ENCODE measurements at regions not wholly inside any gene's neighbourhood (a gene's known extent, or its start where the extent isn't known, plus 50 kb on each side); places are given as distances from the start of the nearest gene placed in this dataset.

- H3K4me1 ChIP-seq (ENCODE audit: control insufficient read depth, low read depth, low read length): no peaks in the 10 kb centered on the region
- H3K36me3 ChIP-seq (ENCODE audit: control insufficient read depth, insufficient read depth, low read length): no peaks in the 10 kb centered on the region
- H3K23ac ChIP-seq (ENCODE audit: low read length): no peak overlapping the region
- no peak overlapping the region for H2AK5ac ChIP-seq (ENCODE audit: low read length)
- H4K8ac ChIP-seq (ENCODE audit: low read depth, low read length): no peak overlapping the region
- no peaks in the 10 kb centered on the region for H3K79me1 ChIP-seq (ENCODE audit: low read length)
- H3K27ac ChIP-seq (ENCODE audit: low read depth, low read length): no peak overlapping the region
- no peak for DNase-seq
- WGBS (ENCODE audit: extremely low coverage, insufficient coverage, low lambda C conversion rate): no CpG with 5 or more reads among the region's 7 CpGs
- no peak overlapping the region for H3K9ac ChIP-seq (ENCODE audit: low read length)
- H2BK120ac ChIP-seq (ENCODE audit: low read depth, low read length): no peak overlapping the region
- no peak overlapping the region for H3K56ac ChIP-seq (ENCODE audit: low read length)
- no peak overlapping the region for H2BK15ac ChIP-seq (replicated peaks; ENCODE audit: low read depth)
- H3K4ac ChIP-seq (ENCODE audit: low read depth, low read length): no peak overlapping the region
- H3K79me2 ChIP-seq (ENCODE audit: control insufficient read depth, insufficient read depth, low read length): no peaks in the 10 kb centered on the region
- no peak overlapping the region for H3K4me2 ChIP-seq (ENCODE audit: low read length)
- no peak overlapping the region for H4K5ac ChIP-seq (ENCODE audit: low read length)
- H3K4me3 ChIP-seq (ENCODE audit: low read length): no peak overlapping the region
- no peak overlapping the region for H3K18ac ChIP-seq (ENCODE audit: low read length)
- no peaks in the 10 kb centered on the region for H3K27me3 ChIP-seq (ENCODE audit: insufficient read depth, low read length, poor library complexity)
- H2BK5ac ChIP-seq (ENCODE audit: low read length): no peak overlapping the region
Observed at GRCh38 chr7:12805957-12806356, 118.5 kb downstream of the ARL4A start.

GRCh38 chr7:12809476-12809875, 122.0 kb downstream of the ARL4A start:
- H3K27ac ChIP-seq (ENCODE audit: low read depth, low read length): no peak overlapping the region
- no peak overlapping the region for H4K8ac ChIP-seq (ENCODE audit: low read depth, low read length)
- no peaks in the 10 kb centered on the region for H3K27me3 ChIP-seq (ENCODE audit: insufficient read depth, low read length, poor library complexity)
- H2AK5ac ChIP-seq (ENCODE audit: low read length): no peak overlapping the region
- no peak overlapping the region for H3K9ac ChIP-seq (ENCODE audit: low read length)
- H2BK15ac ChIP-seq (replicated peaks; ENCODE audit: low read depth): no peak overlapping the region
- no peak for DNase-seq
- no peak overlapping the region for H2BK5ac ChIP-seq (ENCODE audit: low read length)
- H3K18ac ChIP-seq (ENCODE audit: low read length): no peak overlapping the region
- H3K4me1 ChIP-seq (ENCODE audit: control insufficient read depth, low read depth, low read length): no peaks in the 10 kb centered on the region
- no peak overlapping the region for H4K5ac ChIP-seq (ENCODE audit: low read length)
- no peaks in the 10 kb centered on the region for H3K79me2 ChIP-seq (ENCODE audit: control insufficient read depth, insufficient read depth, low read length)
- no peaks in the 10 kb centered on the region for H3K36me3 ChIP-seq (ENCODE audit: control insufficient read depth, insufficient read depth, low read length)
- H2BK120ac ChIP-seq (ENCODE audit: low read depth, low read length): no peak overlapping the region
- H3K4ac ChIP-seq (ENCODE audit: low read depth, low read length): no peak overlapping the region
- no peak overlapping the region for H3K4me2 ChIP-seq (ENCODE audit: low read length)
- no peaks in the 10 kb centered on the region for H3K79me1 ChIP-seq (ENCODE audit: low read length)
- WGBS (ENCODE audit: extremely low coverage, insufficient coverage, low lambda C conversion rate): no CpG with 5 or more reads among the region's 5 CpGs
- H3K56ac ChIP-seq (ENCODE audit: low read length): no peak overlapping the region
- no peak overlapping the region for H3K4me3 ChIP-seq (ENCODE audit: low read length)
- H3K23ac ChIP-seq (ENCODE audit: low read length): no peak overlapping the region

GRCh38 chr7:12812111-12812510, 124.7 kb downstream of the ARL4A start:
- Histone ChIP-seq H4K5ac (ENCODE audit: low read length) (no peak overlapping the region), H3K79me2 (ENCODE audit: control insufficient read depth, insufficient read depth, low read length) (no peaks in the 10 kb centered on the region), H3K27ac (ENCODE audit: low read depth, low read length) (no peak overlapping the region), H3K9ac (ENCODE audit: low read length) (no peak overlapping the region), H2BK15ac (replicated peaks; ENCODE audit: low read depth) (no peak overlapping the region), H2AK5ac (ENCODE audit: low read length) (no peak overlapping the region), H3K23ac (ENCODE audit: low read length) (no peak overlapping the region), H3K36me3 (ENCODE audit: control insufficient read depth, insufficient read depth, low read length) (no peaks in the 10 kb centered on the region), H2BK5ac (ENCODE audit: low read length) (no peak overlapping the region), H3K56ac (ENCODE audit: low read length) (no peak overlapping the region), H3K18ac (ENCODE audit: low read length) (no peak overlapping the region), H3K79me1 (ENCODE audit: low read length) (no peaks in the 10 kb centered on the region), H3K4me3 (ENCODE audit: low read length) (no peak overlapping the region), H3K27me3 (ENCODE audit: insufficient read depth, low read length, poor library complexity) (no peaks in the 10 kb centered on the region), H3K4ac (ENCODE audit: low read depth, low read length) (no peak overlapping the region), H3K4me2 (ENCODE audit: low read length) (no peak overlapping the region), H3K4me1 (ENCODE audit: control insufficient read depth, low read depth, low read length) (no peaks in the 10 kb centered on the region), H4K8ac (ENCODE audit: low read depth, low read length) (no peak overlapping the region), H2BK120ac (ENCODE audit: low read depth, low read length) (no peak overlapping the region)
- no peak for DNase-seq
- no CpG with 5 or more reads among the region's 4 CpGs for WGBS (ENCODE audit: extremely low coverage, insufficient coverage, low lambda C conversion rate)

GRCh38 chr7:12814107-12814506, 126.7 kb downstream of the ARL4A start:
- Histone ChIP-seq H3K56ac (ENCODE audit: low read length) (no peak overlapping the region), H2BK120ac (ENCODE audit: low read depth, low read length) (no peak overlapping the region), H3K79me1 (ENCODE audit: low read length) (no peaks in the 10 kb centered on the region), H4K8ac (ENCODE audit: low read depth, low read length) (no peak overlapping the region), H3K79me2 (ENCODE audit: control insufficient read depth, insufficient read depth, low read length) (no peaks in the 10 kb centered on the region), H2AK5ac (ENCODE audit: low read length) (no peak overlapping the region), H3K4me2 (ENCODE audit: low read length) (no peak overlapping the region), H3K4me3 (ENCODE audit: low read length) (no peak overlapping the region), H3K4me1 (ENCODE audit: control insufficient read depth, low read depth, low read length) (no peaks in the 10 kb centered on the region), H2BK5ac (ENCODE audit: low read length) (no peak overlapping the region), H3K4ac (ENCODE audit: low read depth, low read length) (no peak overlapping the region), H3K27me3 (ENCODE audit: insufficient read depth, low read length, poor library complexity) (no peaks in the 10 kb centered on the region), H3K36me3 (ENCODE audit: control insufficient read depth, insufficient read depth, low read length) (no peaks in the 10 kb centered on the region), H3K27ac (ENCODE audit: low read depth, low read length) (no peak overlapping the region), H3K18ac (ENCODE audit: low read length) (peak overlapping the region; percentile 80), H4K5ac (ENCODE audit: low read length) (no peak overlapping the region), H3K23ac (ENCODE audit: low read length) (no peak overlapping the region), H2BK15ac (replicated peaks; ENCODE audit: low read depth) (no peak overlapping the region), H3K9ac (ENCODE audit: low read length) (no peak overlapping the region)
- DNase-seq: no peak
- WGBS (ENCODE audit: extremely low coverage, insufficient coverage, low lambda C conversion rate): no CpG with 5 or more reads among the region's 2 CpGs

GRCh38 chr7:12814828-12815227, 127.4 kb downstream of the ARL4A start:
- no peak overlapping the region for H3K23ac ChIP-seq (ENCODE audit: low read length)
- no peak overlapping the region for H3K9ac ChIP-seq (ENCODE audit: low read length)
- no peak overlapping the region for H4K8ac ChIP-seq (ENCODE audit: low read depth, low read length)
- H3K4me1 ChIP-seq (ENCODE audit: control insufficient read depth, low read depth, low read length): no peaks in the 10 kb centered on the region
- no peak overlapping the region for H3K4me3 ChIP-seq (ENCODE audit: low read length)
- no peaks in the 10 kb centered on the region for H3K36me3 ChIP-seq (ENCODE audit: control insufficient read depth, insufficient read depth, low read length)
- no peaks in the 10 kb centered on the region for H3K27me3 ChIP-seq (ENCODE audit: insufficient read depth, low read length, poor library complexity)
- H2AK5ac ChIP-seq (ENCODE audit: low read length): no peak overlapping the region
- H3K4ac ChIP-seq (ENCODE audit: low read depth, low read length): no peak overlapping the region
- H3K18ac ChIP-seq (ENCODE audit: low read length): no peak overlapping the region
- no peaks in the 10 kb centered on the region for H3K79me2 ChIP-seq (ENCODE audit: control insufficient read depth, insufficient read depth, low read length)
- H3K27ac ChIP-seq (ENCODE audit: low read depth, low read length): no peak overlapping the region
- H3K56ac ChIP-seq (ENCODE audit: low read length): no peak overlapping the region
- no peak overlapping the region for H4K5ac ChIP-seq (ENCODE audit: low read length)
- no peak overlapping the region for H2BK5ac ChIP-seq (ENCODE audit: low read length)
- no peaks in the 10 kb centered on the region for H3K79me1 ChIP-seq (ENCODE audit: low read length)
- no peak overlapping the region for H3K4me2 ChIP-seq (ENCODE audit: low read length)
- no peak overlapping the region for H2BK15ac ChIP-seq (replicated peaks; ENCODE audit: low read depth)
- no peak overlapping the region for H2BK120ac ChIP-seq (ENCODE audit: low read depth, low read length)
- no peak for DNase-seq

- Histone ChIP-seq H3K9ac (ENCODE audit: low read length) (no peak overlapping the region), H3K79me2 (ENCODE audit: control insufficient read depth, insufficient read depth, low read length) (no peaks in the 10 kb centered on the region), H2BK15ac (replicated peaks; ENCODE audit: low read depth) (no peak overlapping the region), H4K8ac (ENCODE audit: low read depth, low read length) (no peak overlapping the region), H3K56ac (ENCODE audit: low read length) (no peak overlapping the region), H3K79me1 (ENCODE audit: low read length) (no peaks in the 10 kb centered on the region), H3K4me2 (ENCODE audit: low read length) (no peak overlapping the region), H4K5ac (ENCODE audit: low read length) (no peak overlapping the region), H3K23ac (ENCODE audit: low read length) (no peak overlapping the region), H3K36me3 (ENCODE audit: control insufficient read depth, insufficient read depth, low read length) (no peaks in the 10 kb centered on the region), H3K4me3 (ENCODE audit: low read length) (no peak overlapping the region), H3K18ac (ENCODE audit: low read length) (no peak overlapping the region), H3K27me3 (ENCODE audit: insufficient read depth, low read length, poor library complexity) (no peaks in the 10 kb centered on the region), H2BK120ac (ENCODE audit: low read depth, low read length) (no peak overlapping the region), H3K4me1 (ENCODE audit: control insufficient read depth, low read depth, low read length) (no peaks in the 10 kb centered on the region), H3K27ac (ENCODE audit: low read depth, low read length) (no peak overlapping the region), H3K4ac (ENCODE audit: low read depth, low read length) (no peak overlapping the region), H2BK5ac (ENCODE audit: low read length) (no peak overlapping the region), H2AK5ac (ENCODE audit: low read length) (no peak overlapping the region)
- DNase-seq: no peak
- no CpG with 5 or more reads among the region's 4 CpGs for WGBS (ENCODE audit: extremely low coverage, insufficient coverage, low lambda C conversion rate)
Observed at GRCh38 chr7:12815426-12815825, 128.0 kb downstream of the ARL4A start.

Data from mesendoderm (in vitro differentiated cells).